ENCODE measurements at regions not wholly inside any gene's neighbourhood (a gene's known extent, or its start where the extent isn't known, plus 50 kb on each side); places are given as distances from the start of the nearest gene placed in this dataset.
"Not testable (repeated sequence)": the region's sequence is repeated elsewhere in the genome, so short reads cannot be mapped to it uniquely, and the experiment has no call there.

- DNase-seq: no peak
Measured at GRCh38 chr6:168873278-168874190, 380.1 kb downstream of the THBS2 start.

- DNase-seq: no peak
Measured at GRCh38 chr6:168871642-168872315, 381.9 kb downstream of the THBS2 start.

DNA sequence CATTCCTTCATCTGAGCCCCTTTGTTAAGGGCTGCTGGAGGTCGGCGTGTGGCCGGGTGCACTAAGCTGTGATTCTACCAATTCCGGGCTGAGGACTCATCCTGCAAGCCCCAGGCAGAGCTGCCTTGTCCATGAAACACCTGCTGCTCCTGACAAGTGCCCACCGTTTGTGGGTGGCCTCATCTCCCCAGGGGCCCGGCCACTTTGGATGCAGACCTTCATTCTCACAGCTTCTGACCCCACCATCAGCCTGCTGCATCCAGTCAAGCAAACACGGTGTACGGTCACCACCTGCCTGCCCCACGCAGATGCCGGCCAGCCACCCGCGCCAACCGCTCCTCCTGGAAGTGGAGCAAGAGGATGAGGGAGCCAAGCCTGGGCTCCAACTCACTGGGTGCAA lies 382.7 kb downstream of the THBS2 start:
- DNase-seq: no peak

GRCh38 chr6:168867247-168868102 lies 386.2 kb downstream of the THBS2 start:
- DNase-seq: no peak

GRCh38 chr6:168866534-168866933 lies 387.1 kb downstream of the THBS2 start:
- DNase-seq: no peak

- DNase-seq: no peak
Measured at GRCh38 chr6:168865522-168865921, 388.1 kb downstream of the THBS2 start.

GRCh38 chr6:168864541-168865460 lies 388.8 kb downstream of the THBS2 start:
- DNase-seq: no peak

GRCh38 chr6:168863467-168863866 lies 390.2 kb downstream of the THBS2 start:
- DNase-seq: no peak

GRCh38 chr6:168862346-168862980 lies 391.2 kb downstream of the THBS2 start:
- DNase-seq: no peak

DNA sequence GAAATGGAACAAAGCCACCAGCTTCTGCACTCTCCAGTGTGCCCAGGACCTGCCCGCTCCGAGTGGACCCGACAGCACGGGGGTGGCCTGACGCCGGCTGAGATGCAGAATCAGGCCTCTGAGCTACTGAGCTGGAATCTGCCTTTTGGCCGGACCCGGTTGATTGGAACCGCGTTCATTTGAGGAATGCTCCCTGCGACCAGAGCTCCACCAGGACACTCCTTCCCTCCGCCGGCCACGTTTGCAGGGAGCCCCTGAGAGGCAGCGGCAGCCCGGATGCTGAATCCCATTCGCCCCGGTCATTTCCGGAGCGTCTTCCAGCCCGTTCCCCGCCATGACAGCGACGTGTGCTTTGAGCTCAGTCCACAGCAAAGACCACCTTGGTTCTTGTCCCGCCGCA lies 392.7 kb downstream of the THBS2 start:
- DNase-seq: no peak

GRCh38 chr6:168860341-168860740 lies 393.3 kb downstream of the THBS2 start:
- DNase-seq: no peak

- no peak for DNase-seq
Measured at GRCh38 chr6:168858926-168859325, 394.7 kb downstream of the THBS2 start.

- no peak for DNase-seq
Measured at GRCh38 chr6:168856914-168857313, 396.7 kb downstream of the THBS2 start.

DNA sequence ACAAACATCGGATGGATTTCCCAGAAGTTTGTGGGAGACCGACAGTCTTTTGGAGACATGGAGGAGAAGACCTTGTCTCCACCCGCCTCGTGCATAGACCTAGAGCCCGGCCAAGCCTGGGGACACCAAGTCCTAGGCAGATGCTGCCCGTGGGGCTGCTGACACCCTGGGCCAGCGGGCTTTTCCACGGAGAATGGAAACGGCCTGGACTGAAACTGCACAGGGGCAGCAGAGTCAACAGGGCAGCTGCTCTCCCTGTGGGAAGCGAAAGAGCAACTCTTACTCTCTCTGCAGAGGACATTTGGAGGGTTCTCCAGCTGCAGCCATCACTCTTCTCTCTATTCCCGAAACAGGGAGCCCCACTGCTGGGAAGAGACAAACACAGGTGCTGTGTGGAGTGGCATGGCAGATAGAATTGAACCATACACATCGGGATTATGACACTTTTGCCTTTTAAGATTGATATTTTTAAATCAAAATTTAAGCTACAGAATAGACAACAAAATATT lies 401.2 kb downstream of the THBS2 start:
- DNase-seq: no peak

DNA sequence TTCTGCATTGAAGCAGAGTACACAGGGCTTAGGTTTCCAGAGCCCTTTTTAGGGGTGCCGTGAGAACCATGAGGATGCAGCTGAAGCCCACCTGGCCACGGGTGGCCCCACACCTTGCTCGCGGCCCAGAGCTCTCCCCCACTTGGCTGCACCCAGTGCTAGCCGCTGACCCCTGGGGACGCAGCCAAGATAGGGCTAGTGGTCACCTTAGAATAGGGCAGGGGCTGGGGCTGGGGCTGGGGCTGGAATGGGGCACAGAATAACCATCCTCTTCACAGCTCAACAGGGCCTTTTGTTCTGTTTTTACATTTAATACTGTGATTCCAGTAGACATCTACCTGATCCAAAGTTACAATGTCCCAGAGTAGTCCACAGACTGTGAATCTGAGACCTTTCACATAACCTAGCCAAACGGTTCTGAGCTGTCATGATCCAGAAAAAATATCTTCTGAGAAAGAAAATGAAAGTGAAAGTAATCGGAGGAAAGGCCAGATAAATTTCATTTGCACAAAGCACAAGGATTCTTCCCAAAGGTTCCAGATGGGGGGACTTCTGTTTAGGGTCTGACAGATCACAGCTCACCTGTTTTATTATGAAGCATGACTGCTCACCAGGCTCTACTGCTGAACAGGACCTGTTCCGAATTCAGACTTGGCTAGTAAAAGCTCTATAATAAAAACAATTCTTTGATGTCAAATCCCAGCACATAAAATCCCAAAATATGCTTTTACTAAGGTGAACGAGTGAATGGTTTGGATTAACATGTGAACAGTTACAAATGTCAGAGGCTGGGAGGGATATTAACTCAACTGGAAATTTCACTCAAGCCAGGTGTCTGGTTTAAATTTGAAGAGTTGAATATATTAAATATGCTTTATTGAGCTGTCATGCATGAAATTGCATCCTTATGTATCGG lies 401.9 kb downstream of the THBS2 start:
- no peak for DNase-seq

DNA sequence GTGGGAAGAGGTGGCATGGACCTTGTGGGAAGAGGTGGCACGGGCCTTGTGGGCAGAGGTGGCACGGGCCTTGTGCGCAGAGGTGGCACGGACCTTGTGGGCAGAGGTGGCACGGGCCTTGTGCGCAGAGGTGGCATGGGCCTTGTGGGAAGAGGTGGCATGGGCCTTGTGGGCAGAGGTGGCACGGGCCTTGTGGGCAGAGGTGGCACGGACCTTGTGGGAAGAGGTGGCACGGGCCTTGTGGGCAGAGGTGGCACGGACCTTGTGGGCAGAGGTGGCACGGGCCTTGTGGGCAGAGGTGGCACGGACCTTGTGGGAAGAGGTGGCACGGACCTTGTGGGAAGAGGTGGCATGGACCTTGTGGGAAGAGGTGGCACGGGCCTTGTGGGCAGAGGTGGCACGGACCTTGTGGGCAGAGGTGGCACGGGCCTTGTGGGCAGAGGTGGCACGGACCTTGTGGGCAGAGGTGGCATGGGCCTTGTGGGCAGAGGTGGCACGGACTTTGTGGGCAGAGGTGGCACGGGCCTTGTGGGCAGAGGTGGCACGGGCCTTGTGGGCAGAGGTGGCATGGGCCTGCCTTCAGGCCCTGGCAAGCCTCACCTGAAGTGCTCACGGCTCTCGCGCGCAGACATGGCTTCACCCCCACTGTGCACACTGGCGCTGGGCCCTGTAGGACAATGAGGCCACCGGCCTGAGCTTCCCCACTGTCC lies 403.5 kb downstream of the THBS2 start:
- DNase-seq: not testable (repeated sequence)

DNA sequence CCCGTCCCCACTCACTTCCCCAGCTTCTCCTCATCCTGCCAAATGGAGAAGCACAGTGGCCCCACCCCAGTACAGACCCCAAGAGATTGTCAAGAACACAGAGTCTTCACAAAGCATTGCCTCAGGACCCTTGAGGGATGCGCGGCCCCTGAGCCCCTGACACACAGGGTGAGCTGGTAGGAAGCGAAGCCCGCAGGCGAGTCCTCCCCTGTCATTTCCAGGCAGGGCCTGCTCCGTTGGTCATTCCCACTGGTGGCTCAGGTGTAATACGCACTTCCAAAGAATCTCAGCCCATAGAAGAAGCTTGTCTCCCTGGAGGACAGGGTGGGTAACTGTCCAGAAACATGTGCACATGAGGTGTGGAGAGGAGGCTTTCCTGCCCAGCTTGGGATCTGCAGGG lies 404.2 kb downstream of the THBS2 start:
- DNase-seq: no peak

DNA sequence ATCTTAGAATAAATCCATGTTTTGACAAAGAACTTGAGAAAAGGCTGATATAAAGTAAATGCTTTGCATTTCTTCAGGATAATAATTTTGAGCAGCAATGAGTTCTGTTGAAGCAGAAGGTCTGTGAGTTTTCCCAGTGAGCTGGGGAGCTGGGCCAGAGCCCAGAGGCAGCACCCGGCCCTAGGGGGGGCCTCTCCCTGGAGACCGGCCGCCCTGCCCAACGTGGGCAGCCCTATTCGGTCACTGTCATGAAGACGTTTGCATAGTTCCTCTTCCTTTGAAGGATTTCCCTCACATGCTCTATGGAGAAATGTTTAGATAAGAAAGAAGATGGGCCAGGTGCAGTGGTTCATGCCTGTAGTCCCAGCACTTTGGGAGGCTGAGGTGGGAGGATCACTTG lies 404.8 kb downstream of the THBS2 start:
- DNase-seq: no peak

DNA sequence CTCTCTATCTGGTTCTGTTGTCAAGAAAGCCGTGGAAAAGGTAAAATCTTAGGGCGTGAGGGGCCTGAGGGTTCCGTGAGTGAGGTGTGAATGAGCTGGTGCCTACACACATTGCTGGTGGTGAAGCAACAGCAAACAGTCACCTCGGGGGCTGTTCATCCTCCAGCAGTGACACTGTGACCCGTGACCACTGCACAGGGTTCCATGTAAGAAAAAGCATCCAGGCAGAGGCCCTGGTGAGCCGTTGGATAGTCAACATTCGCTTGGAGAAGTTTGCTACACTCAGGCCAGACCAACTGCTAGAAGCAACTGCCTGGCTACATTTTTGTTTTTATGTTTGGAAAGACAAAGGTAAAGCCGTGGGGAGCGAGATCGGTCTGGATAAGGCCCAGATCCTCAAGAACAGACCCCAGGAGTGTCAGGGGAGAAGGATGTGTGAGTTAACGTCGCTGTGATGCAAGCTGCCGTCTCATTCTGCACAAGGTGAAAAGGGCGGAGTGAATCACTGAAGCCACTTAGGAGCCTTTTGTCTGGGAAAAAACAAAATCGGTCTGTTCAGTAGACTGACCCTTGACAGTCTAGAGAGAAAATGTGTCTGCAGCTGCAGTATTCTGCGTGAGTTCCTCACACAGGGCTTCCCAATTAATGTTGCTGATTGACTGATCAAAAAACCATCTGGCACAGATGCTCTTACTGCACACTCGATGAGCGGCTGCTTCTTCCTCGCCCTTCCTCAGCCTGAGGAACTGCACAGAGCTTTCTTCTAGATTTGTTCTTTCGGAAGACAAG lies 404.0 kb downstream of the SMOC2 start:
- no peak for DNase-seq

Measured in effector CD8-positive, alpha-beta T cell (primary cell).